Cardiac septum (tissue), 1 donor: ENCODE measurements at regions not wholly inside any gene's neighbourhood (a gene's known extent, or its start where the extent isn't known, plus 50 kb on each side); places are given as distances from the start of the nearest gene placed in this dataset.

Source experiments
- DNase-seq: peaks from one replicate; pipeline ENCODE4 v3.0.0-alpha.2; 2020; ENCODE audit warnings: low spot score
- intact Hi-C: fragments of 100-400 bp; cut with DNase I; formaldehyde crosslinking; loops from one replicate; pipeline ENCODE4 v1.14.0; 2022
- donor health status: DM: no; HTN: no; CAD: no.

GRCh38 chr4:155076256-155076785, 132.1 kb upstream of the NPY2R start:
- intact Hi-C loops: no loop called here
- DNase-seq: no peak

- no peak for DNase-seq
- intact Hi-C loops: no loop called here
Observed at GRCh38 chr4:155077452-155078229, 130.8 kb upstream of the NPY2R start.

- intact Hi-C loops: no loop called here
- DNase-seq: no peak
Observed at GRCh38 chr4:155079871-155080270, 128.6 kb upstream of the NPY2R start.

- intact Hi-C loops: no loop called here
- no peak for DNase-seq
Observed at GRCh38 chr4:155081222-155081621, 127.2 kb upstream of the NPY2R start.

GRCh38 chr4:155085843-155086530, 122.4 kb upstream of the NPY2R start:
- intact Hi-C loops: no loop called here
- DNase-seq: no peak

- intact Hi-C loops: no loop called here
- DNase-seq: no peak
Observed at GRCh38 chr4:155094201-155094820, 114.1 kb upstream of the NPY2R start.

- intact Hi-C loops: no loop called here
- DNase-seq: no peak
Observed at GRCh38 chr4:155099231-155099630, 109.2 kb upstream of the NPY2R start.

- intact Hi-C loops: no loop called here
- no peak for DNase-seq
Observed at GRCh38 chr4:155106629-155107028, 101.8 kb upstream of the NPY2R start.

GRCh38 chr4:155107059-155107458, 101.4 kb upstream of the NPY2R start:
- DNase-seq: no peak
- intact Hi-C loops: no loop called here

- no peak for DNase-seq
Observed at GRCh38 chr4:155114790-155115189, 93.6 kb upstream of the NPY2R start.

GRCh38 chr4:155119006-155119405, 89.4 kb upstream of the NPY2R start:
- DNase-seq: no peak
- intact Hi-C loops: no loop called here

More at GRCh38 chr4:155114790-155115189, 93.6 kb upstream of the NPY2R start:
- intact Hi-C loops: no loop called here

GRCh38 chr4:155120536-155120935, 87.9 kb upstream of the NPY2R start:
- intact Hi-C loops: no loop called here

GRCh38 chr4:155122382-155122781, 86.1 kb upstream of the NPY2R start:
- DNase-seq: no peak
- intact Hi-C loops: no loop called here

More at GRCh38 chr4:155120536-155120935, 87.9 kb upstream of the NPY2R start:
- no peak for DNase-seq

- intact Hi-C loops: no loop called here
- no peak for DNase-seq
Observed at GRCh38 chr4:155134136-155134535, 74.3 kb upstream of the NPY2R start.

- DNase-seq: no peak
- intact Hi-C loops: no loop called here
Observed at GRCh38 chr4:155140889-155141288, 67.5 kb upstream of the NPY2R start.

- intact Hi-C loops: no loop called here
- no peak for DNase-seq
Observed at GRCh38 chr4:155143512-155143911, 64.9 kb upstream of the NPY2R start.
